GM12875 (cell line): ENCODE measurements at regions not wholly inside any gene's neighbourhood (a gene's known extent, or its start where the extent isn't known, plus 50 kb on each side); places are given as distances from the start of the nearest gene placed in this dataset.

Experiments used
- H3K4me3 ChIP-seq: one replicate; pipeline ENCODE4 v1.5.1; 2011; ENCODE audit warnings: low read depth, low read length, control low read depth
- CTCF ChIP-seq: IDR thresholded peaks from 2 replicates; pipeline ENCODE4 v1.5.1; 2011; ENCODE audit warnings: low read depth, mild to moderate bottlenecking, control low read depth, inconsistent platforms, low read length, moderate library complexity, borderline replicate concordance; ENCODE audit not compliant: insufficient read depth

DNA sequence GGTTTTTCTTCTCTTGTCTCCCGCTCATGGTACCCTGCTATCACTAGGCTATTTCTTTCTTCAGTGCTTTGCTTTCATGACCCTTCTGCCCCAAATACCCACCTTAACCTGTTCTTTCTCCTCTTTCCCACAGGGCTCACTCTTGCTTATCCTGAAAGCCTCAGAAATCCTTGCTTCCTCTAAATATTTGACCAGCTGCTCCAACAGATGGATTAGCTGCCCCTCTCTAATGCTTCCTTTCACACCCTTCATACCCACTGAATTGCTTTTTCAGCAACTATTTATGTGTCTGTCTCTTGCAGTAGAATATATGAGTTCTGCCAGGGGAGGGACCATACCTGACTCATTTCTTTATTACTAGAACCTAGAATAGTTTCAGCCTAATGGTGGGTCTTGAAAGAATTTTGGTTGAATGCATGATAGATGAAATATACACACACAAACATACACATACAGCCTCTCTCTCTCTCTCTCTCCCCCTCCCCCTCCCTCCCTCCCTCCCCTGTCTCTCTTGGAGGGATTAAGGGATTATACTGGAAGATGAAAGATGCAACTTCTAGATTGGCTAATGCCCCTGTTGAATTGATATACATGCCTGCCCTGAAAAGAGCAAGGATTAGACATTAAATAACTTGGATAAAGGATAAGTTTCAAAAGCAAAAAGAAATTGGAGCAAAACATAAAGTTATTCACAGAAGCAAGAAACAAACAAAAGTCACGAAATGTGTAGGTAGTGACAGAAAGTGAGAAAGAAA is 95.0 kb upstream of the GADL1 start:
- no peak for TF ChIP-seq CTCF

DNA sequence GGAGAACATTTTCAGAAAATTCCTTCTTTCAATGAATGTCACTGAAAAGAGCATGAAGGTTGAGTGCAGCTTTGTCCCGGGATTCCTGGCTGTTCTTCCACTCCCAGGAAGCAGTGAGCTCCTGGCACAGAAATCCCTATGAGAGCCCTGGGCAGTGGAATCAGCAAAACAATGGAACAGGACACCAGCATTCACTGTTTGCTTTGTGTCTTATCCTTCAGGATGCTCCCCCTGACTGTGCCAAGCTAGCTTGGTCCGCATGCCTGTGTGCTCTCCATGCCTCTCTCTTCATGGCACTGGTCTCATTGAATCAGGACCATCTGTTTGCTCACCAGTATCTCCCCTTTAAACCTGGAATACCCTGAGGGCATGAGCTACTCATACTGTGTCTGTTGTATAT is 102.0 kb upstream of the GADL1 start:
- H3K4me3 ChIP-seq: no peak overlapping the region
- no peak for TF ChIP-seq CTCF

More for the DNA sequence above, 95.0 kb upstream of the GADL1 start:
- no peak overlapping the region for H3K4me3 ChIP-seq

GRCh38 chr3:31002730-31003129 is 108.3 kb upstream of the GADL1 start:
- TF ChIP-seq CTCF: no peak

DNA sequence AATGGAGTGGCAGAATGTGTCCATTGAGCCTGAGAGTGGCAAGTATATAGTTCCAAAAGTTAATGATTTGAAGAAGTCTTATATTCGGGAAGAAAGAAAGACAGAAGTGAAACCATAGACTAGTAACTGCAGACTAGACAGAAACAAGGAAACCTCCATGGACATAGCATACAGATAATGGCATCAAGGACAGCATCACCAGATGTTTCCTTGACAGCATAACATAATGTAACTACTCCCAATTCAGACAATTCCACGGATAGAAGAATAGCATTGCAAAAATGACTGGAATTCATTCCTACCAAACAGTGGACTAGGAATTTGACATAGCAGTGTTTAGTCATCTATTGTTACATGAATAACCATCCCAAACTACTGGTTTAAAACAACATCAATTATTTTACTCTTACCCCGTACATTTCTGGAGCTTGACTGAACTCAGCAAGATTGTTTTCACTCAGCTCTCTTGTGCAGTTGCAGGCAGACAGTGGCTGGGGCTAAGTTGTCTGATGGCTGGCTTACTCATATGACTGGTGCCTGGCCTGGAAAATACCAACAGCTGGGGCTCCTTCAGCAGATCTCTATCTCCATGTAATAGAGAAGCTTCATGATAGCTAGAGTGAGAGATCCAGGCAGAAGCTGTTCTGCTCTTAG is 109.7 kb upstream of the GADL1 start:
- H3K4me3 ChIP-seq: no peak overlapping the region

More at GRCh38 chr3:31002730-31003129, 108.3 kb upstream of the GADL1 start:
- no peak overlapping the region for H3K4me3 ChIP-seq

DNA sequence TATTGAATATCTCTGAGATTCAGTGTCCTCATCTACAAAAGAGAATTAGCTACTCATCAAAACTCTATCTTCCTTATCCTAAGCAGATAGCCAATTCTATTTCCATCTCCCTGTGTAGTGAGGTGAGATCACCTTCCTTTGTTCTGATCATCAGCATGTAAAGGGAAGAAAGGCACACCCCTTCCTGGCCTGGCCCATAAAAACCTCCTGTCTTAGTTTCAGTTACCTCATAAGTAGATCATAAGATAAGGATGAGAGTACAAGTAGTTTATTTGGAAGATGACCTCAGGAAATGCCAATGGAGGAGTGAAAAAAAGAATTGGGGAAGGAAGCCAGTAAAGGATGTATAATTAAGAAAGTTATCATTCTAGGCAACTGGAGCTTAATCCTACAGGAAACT is 114.5 kb upstream of the GADL1 start:
- no peak overlapping the region for H3K4me3 ChIP-seq
- TF ChIP-seq CTCF: no peak

More for the DNA sequence above, 109.7 kb upstream of the GADL1 start:
- no peak for TF ChIP-seq CTCF

GRCh38 chr3:31009881-31010280 is 115.4 kb upstream of the GADL1 start:
- no peak overlapping the region for H3K4me3 ChIP-seq
- no peak for TF ChIP-seq CTCF

DNA sequence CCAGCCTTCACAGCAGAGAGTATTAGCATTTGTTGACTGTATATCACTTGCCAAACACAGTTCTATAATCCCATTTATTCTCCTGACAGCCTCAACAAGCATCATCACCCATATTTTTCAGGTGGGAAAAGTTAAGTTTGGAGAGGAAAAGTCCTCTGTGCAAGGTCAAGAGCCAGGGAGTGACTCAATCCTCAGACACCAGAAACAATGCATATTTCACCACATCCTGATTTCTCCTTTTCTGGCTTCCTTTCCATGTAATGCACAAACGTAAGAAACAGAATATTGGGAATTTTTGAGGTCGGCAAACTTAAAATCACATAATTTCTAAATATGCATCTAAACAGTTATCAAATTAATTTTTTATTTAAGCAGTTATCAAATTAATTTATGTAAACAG is 116.0 kb upstream of the GADL1 start:
- H3K4me3 ChIP-seq: no peak overlapping the region
- TF ChIP-seq CTCF: no peak
